CD4-positive, alpha-beta T cell treated with Interleukin-6 at 100 ng/mL for 8 hours (primary cell): ENCODE measurements at regions not wholly inside any gene's neighbourhood (a gene's known extent, or its start where the extent isn't known, plus 50 kb on each side); places are given as distances from the start of the nearest gene placed in this dataset.
"Not testable (repeated sequence)": the region's sequence is repeated elsewhere in the genome, so short reads cannot be mapped to it uniquely, and the experiment has no call there.

Experiments used
- DNase-seq: peaks from one replicate; pipeline ENCODE4 v3.0.0-alpha.2; 2020; ENCODE audit warnings: mixed read lengths, low spot score

GRCh38 chr5:162990063-162990462, 447.3 kb upstream of the CCNG1 start:
- DNase-seq = no peak

- DNase-seq = no peak
Measured at GRCh38 chr5:162990856-162991497, 446.4 kb upstream of the CCNG1 start.

DNA sequence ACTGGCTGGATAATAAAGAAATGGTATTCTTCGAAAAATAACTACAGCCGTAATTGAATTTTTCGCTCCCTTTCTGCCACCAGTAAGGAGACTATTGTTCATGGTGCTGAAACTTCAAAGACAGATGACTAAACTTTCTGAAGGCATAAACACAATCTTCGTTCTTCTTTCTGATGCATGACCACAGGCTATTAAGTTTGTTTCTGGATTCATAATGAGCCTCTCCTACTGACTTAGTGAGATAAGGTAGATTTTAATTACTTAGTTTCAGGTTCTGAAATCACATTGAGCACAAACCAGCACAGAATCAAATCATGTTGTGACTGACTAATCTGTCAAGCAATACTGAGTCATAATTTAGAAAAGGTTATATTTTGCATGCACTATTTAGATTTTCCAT, 441.8 kb upstream of the CCNG1 start:
- DNase-seq = no peak

- no peak for DNase-seq
Measured at GRCh38 chr5:162996053-162996452, 441.3 kb upstream of the CCNG1 start.

DNA sequence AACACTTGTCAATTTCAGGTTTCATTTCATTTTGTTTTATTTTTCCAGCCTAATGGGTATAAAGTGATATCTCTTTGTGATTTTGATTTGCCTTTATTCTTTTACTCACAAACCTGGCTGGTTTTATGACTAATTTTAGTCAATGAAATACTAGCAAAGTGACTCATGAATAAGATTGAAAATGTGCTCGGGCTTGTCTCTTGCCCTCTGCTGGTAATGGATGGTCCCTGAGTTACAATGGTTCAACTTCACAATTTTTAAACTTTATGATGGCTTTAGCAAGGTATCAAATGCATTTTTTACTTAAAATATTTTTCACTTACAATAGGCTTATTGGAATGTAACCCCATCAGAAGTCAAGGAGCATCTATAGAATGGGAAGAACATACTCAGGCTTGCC, 431.4 kb upstream of the CCNG1 start:
- no peak for DNase-seq

DNA sequence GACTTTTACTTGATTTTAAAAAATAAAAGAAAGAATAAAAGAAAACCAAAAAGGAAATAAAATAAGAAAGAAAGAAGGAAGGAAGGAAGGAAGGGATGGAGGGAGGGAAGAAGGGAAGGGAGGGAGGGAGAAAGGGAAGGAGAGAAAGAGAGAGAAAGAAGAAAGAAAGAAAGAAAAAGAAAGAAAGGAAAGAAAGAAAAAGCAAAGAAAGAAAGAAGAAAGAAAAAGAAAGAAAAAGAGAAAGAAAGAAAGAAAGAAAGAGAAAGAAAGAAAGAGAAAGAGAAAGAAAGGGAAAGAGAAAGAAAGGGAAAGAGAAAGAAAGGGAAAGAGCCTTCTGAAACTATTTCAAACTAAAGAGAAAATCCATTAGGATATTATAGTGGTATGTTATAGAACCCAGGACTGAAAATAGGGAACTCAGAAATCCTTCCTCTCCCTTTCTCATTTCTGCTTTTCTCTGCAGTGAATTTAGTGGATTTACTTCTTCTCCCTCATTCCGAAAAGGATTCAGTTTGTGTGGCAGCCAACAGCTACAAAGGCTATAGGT, 414.7 kb upstream of the CCNG1 start:
- no peak for DNase-seq

DNA sequence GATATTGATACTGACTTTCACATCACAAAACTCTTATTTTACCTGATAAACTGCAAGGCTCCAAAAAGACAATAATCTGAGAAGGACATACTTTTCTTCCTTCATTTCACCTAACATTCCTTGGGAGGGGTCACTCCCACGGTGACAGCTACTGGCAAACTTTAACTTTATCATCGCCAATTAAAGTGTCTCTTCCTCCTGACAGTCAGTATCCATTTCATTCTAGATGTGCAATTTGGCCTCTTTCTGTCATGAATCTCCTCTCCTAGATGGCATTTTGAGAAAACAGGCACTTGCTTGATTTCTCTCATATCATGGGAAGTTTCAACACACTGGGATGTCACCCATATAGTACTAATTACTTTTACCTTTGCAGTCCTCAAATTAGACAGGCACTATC, 413.5 kb upstream of the CCNG1 start:
- DNase-seq = no peak

DNA sequence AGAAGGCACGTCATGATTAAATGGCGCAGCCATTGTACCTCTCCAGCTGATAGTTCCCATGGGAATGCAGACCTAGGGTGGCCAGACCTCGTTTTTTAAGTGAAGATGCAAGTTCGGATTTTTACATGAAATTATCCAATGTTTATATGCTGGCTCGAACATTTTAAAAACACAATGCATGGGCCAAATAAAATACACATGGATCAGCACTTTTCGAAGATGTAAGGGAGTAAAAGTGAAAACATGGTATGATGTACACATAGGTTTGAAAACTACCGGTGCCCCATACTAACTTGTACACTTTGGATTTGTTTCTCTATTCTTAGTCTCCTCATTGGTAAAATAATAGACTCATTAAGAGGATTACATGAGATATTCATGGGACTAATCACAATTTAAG, 412.5 kb upstream of the CCNG1 start:
- DNase-seq = no peak

DNA sequence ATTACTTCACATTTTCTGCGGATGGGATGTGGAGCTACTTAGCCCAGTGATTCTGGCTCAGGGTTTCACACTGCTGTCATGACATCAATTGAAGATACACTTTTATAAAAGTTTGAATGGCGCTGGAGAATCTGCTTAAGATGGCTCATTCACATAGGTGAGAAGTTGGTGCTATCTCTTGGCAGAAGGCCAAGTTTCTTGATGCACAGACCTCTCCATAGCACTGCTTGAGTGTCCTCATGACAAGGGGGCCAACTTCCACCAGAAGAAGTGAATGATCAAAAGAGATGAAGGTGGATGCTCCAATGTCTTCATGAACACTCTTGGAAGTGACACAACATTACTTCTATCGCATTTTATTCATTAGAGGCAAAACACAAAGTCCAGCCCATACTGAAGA, 403.7 kb upstream of the CCNG1 start:
- DNase-seq = no peak

DNA sequence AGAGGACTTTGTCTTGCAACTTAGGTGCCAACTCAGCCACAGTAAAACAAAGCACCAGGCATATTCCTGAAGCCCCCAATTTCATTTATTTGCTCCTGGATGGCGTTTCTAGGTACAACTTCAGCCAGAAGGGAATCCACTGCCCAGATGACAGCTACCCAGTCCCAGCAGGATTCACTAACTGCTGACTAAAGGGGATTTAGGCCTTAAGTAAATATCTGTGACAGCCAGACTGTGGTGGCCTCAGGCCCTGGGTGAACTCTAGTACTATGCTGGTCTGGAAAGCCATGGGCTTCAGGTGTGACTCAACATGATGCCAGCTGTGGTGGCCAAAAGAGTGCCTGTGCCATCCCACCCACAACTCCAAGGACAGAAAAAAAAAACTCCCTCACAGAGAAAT, 396.1 kb upstream of the CCNG1 start:
- DNase-seq = no peak

DNA sequence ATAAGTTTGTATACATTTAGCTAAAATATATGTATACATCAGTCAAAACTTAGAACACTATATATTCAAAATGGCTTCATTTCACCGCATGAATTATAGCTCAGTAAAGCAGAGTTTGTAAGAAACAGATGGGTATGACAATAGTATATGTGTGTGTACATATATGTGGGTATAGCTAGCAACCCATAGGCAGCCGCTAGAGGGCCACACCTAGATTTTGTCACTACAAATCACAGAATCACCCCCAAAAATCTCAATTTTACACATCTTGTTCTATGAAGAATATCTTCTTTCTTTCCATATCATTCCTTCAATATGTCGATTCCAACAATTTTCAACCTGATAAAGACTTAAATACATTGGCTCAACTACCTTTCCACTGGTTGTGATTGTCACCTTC, 357.8 kb upstream of the CCNG1 start:
- DNase-seq = no peak

DNA sequence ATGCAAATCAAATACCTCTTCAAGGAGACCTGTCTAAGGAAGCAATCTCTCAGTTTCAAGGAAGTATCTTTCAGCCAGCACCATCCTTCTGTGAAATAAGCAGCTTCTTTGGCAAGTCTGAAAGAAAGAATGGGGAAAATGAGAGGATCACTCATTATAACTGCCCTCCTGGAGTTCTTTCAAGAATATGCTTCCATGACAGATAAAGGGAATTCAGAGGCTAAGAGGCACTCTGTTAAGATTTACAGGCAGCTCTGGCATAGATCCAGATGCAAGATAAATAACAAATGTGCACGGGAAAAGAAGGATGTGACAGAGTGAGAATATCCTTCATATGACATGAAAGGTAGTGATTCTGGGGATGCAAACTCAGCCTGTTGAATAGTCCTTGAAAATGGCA, 348.2 kb upstream of the CCNG1 start:
- no peak for DNase-seq

DNA sequence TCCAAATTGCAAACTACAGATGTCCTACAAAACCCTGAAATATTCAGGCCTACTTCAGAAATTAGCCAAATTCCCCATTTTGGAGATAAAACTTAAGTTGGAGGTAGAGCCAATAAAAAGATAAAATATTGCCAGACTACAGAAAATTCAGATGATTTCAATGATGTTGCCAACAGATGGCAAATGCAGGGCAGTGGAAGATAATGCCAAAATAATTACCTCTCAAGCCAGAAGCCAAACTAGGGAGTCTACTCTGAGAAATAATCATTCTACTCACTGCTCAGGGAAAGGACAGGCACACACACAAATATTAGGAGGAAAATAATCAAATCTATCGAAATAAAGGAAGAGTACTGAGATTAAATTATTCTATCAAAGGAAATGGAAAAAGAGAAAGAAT, 347.5 kb upstream of the CCNG1 start:
- no peak for DNase-seq

DNA sequence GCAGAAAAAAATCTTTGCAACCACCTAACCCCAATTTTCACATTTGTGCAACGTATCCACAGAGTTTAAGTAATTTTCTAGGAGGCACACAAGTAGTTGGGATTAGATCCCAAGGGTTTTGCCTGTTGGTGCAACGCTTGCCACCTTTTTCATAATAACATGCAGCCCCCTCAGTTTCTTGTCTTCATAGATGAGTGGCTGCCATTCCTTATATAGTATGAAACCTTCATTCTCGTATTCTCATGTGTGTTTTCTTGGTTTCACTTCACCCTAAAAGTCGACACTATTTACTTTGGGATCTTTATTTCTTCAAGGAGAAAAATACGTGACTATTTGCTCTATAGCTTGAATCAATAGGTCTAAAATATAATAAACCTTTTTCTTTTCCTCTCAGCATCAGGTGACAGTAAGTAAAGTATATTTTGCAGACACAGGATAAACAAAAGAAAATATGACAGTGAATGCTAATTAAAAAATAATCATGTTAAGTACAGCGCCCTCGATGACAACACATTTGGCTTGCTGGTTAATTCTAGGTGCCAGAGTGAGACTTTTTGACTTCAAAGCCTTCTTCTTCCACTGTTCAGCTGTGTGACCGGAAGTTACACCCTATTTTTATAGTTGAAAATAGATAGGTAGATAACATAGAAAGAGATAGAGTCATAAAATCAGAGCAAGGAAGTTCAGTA, 342.8 kb upstream of the CCNG1 start:
- DNase-seq = no peak

DNA sequence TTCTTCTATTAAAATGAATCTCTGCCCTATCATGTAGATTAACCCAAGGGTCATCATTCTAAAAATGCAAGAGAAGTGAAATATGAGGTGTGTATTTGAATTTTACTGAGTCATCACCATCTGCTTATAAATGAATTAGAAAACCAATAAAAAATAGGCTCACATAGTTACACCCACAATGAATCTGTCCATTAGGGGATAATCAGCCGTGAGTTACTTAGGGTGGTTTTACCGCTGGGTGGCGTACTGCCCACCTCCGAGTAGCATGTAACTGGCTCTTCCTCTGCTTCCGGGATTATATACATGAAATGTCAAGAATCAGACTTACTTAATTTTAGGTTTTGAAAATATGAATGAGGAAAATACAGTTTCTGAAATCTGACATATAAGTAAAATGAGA, 332.9 kb upstream of the CCNG1 start:
- DNase-seq = no peak

- no peak for DNase-seq
Measured at GRCh38 chr5:163105456-163105855, 331.9 kb upstream of the CCNG1 start.

DNA sequence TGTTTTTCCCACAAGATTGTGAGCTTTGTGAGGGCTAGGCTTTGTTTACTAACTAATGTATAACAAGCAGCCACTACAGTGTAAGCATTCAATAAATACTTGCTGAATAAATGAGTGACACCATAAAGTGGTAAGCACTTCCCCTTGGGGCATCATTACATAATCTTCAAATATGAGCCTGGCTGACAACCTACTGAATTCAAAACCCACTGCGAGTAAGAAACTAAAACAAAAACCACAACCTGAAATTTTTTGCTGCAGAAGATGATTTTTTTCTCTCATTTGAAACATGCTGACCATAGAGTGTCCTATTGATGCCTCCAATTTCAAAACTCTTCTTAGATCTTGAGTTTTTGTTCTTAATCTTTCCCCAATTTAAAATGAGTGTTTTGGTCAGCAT, 331.3 kb upstream of the CCNG1 start:
- DNase-seq = no peak

GRCh38 chr5:163108351-163108750, 329.0 kb upstream of the CCNG1 start:
- DNase-seq = no peak

DNA sequence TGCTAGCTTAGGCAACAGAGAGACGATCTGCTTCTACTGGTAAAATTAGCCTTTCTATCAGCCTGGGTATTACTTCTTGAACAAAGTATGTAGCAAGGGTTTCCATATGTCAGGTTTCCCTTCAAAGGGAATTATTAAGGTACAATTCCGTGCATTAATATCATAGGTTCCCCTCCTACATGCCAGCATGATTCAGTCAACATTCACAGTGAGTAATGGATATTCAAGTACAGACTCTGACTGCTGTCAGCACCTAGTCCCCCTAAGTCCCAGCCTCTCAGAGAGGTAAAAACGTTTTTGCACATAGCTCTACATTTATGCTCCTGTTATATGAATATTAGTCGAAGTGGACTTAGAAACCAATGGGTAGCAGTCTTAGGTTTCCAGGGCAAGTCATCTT, 322.4 kb upstream of the CCNG1 start:
- DNase-seq = no peak

DNA sequence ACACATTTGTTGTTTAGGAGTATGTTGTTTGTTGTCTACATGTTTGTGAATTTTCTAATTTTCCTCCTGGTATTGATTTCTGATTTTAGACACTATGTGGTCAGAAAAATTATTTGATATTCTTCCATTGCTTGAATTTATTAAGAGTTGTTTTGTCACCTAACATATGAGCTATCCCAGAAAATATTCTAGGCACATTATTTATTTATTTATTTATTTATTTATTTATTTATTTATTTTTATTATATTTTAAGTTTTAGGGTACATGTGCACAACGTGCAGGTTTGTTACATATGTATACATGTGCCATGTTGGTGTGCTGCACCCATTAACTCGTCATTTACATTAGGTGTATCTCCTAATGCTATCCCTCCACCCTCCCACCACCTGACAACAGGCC, 320.8 kb upstream of the CCNG1 start:
- DNase-seq = not testable (repeated sequence)

DNA sequence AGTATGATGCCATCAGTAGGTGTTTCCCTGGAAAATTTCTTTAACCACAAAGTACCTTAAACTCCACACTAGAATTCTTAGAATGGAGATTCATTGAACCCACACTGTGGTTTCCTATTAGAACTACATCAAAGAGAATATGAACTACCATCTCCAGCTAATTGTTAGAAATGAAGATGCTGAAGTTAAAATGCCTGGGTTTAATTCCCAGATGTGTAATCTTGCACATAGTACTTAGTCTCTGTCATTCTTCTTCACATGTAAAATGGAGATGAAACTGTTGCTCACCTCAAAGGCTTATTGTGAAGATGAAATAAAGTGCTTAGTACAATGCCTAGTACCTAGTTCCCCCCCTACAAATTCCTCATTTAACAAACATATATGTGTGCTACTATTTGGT, 303.3 kb upstream of the CCNG1 start:
- no peak for DNase-seq

- DNase-seq = no peak
Measured at GRCh38 chr5:163135849-163136248, 301.5 kb upstream of the CCNG1 start.

- no peak for DNase-seq
Measured at GRCh38 chr5:163161512-163161911, 275.9 kb upstream of the CCNG1 start.

GRCh38 chr5:163162645-163163044, 274.8 kb upstream of the CCNG1 start:
- no peak for DNase-seq
